Glutamatergic neuron (in vitro differentiated cells): ENCODE measurements at regions not wholly inside any gene's neighbourhood (a gene's known extent, or its start where the extent isn't known, plus 50 kb on each side); places are given as distances from the start of the nearest gene placed in this dataset.

Experiments
- DNase-seq: peaks from one replicate; pipeline ENCODE4 v3.0.0; 2022
- H3K27ac Mint-ChIP-seq: one replicate; pipeline ENCODE4 v1.8.0; 2020; ENCODE audit warnings: mild to moderate bottlenecking, mixed read lengths, inconsistent platforms; ENCODE audit not compliant: unreplicated experiment
- H3K27me3 Mint-ChIP-seq: one replicate; pipeline ENCODE4 v1.8.0; 2020; ENCODE audit warnings: mild to moderate bottlenecking, moderate library complexity, mixed read lengths, inconsistent platforms; ENCODE audit not compliant: unreplicated experiment
- H3K36me3 Mint-ChIP-seq: one replicate; pipeline ENCODE4 v1.8.0; 2020; ENCODE audit warnings: mild to moderate bottlenecking, mixed read lengths, inconsistent platforms; ENCODE audit not compliant: unreplicated experiment
- H3K4me1 Mint-ChIP-seq: one replicate; pipeline ENCODE4 v1.8.0; 2020; ENCODE audit warnings: mild to moderate bottlenecking, low read depth, mixed read lengths, inconsistent platforms; ENCODE audit not compliant: unreplicated experiment
- H3K4me3 Mint-ChIP-seq: one replicate; pipeline ENCODE4 v1.8.0; 2020; ENCODE audit warnings: mild to moderate bottlenecking, mixed read lengths, inconsistent platforms; ENCODE audit not compliant: unreplicated experiment
- H3K9me3 Mint-ChIP-seq: one replicate; pipeline ENCODE4 v1.8.0; 2020; ENCODE audit warnings: mild to moderate bottlenecking, moderate library complexity, mixed read lengths, inconsistent platforms; ENCODE audit not compliant: unreplicated experiment
- TF ChIP-seq, protein P1 (sequence below): fragments of 200-600 bp; sonication (generic); IDR thresholded peaks from one replicate; pipeline ENCODE4 v1.5.0; 2021; ENCODE audit not compliant: partially characterized antibody, unreplicated experiment

DNA sequence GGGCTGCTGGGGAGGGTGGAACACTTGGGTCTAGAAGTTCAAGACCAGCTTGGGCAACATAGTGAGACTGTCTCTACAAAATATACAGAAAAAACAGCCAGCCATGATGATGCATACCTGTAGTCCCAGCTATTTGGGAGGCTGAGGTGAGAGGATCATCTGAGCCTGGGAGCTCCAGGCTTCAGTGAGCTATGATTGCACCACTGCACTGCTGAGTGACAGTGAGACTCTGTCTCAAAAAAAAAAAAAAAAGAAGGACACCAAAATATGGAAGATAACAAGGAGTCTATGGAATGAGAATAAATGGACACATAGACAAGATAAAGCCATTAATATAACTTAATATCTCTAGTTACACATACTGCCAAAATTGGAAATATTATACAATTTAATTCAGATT is 62.7 kb upstream of the IL15 start:
- H3K36me3 Mint-ChIP-seq = no peaks in the 10 kb centered on the region
- DNase-seq = no peak
- TF ChIP-seq, protein P1, sequence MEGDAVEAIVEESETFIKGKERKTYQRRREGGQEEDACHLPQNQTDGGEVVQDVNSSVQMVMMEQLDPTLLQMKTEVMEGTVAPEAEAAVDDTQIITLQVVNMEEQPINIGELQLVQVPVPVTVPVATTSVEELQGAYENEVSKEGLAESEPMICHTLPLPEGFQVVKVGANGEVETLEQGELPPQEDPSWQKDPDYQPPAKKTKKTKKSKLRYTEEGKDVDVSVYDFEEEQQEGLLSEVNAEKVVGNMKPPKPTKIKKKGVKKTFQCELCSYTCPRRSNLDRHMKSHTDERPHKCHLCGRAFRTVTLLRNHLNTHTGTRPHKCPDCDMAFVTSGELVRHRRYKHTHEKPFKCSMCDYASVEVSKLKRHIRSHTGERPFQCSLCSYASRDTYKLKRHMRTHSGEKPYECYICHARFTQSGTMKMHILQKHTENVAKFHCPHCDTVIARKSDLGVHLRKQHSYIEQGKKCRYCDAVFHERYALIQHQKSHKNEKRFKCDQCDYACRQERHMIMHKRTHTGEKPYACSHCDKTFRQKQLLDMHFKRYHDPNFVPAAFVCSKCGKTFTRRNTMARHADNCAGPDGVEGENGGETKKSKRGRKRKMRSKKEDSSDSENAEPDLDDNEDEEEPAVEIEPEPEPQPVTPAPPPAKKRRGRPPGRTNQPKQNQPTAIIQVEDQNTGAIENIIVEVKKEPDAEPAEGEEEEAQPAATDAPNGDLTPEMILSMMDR = no peak
- H3K27ac Mint-ChIP-seq = no peak overlapping the region
- no peak overlapping the region for H3K4me3 Mint-ChIP-seq
- H3K27me3 Mint-ChIP-seq = no peaks in the 10 kb centered on the region
- no peaks in the 10 kb centered on the region for H3K9me3 Mint-ChIP-seq
- no peaks in the 10 kb centered on the region for H3K4me1 Mint-ChIP-seq

DNA sequence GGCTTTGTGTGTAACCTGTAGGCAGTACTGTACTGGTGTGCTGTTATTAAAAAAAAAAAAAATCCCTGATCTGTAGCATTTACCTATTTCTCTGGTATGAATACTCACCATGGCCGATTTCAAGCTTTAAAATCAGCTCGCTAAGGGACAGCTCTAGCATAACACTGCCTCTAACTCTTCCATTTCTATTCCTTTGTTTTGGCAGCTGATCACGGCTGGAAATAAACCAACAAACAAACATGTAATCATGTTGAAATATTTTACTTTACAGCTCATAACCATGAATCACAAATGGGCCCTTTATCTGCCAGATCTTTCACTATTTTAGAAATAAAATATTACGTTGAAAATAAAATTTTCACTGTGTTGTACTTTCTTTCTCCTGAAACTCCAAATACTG is 60.5 kb upstream of the IL15 start:
- Mint-ChIP-seq H3K27me3 (no peaks in the 10 kb centered on the region), H3K36me3 (no peaks in the 10 kb centered on the region), H3K27ac (no peak overlapping the region), H3K4me3 (no peak overlapping the region), H3K9me3 (peaks cover 1% of the 10 kb centered on the region), H3K4me1 (no peaks in the 10 kb centered on the region)
- no peak for DNase-seq
- TF ChIP-seq, protein P1 = no peak

DNA sequence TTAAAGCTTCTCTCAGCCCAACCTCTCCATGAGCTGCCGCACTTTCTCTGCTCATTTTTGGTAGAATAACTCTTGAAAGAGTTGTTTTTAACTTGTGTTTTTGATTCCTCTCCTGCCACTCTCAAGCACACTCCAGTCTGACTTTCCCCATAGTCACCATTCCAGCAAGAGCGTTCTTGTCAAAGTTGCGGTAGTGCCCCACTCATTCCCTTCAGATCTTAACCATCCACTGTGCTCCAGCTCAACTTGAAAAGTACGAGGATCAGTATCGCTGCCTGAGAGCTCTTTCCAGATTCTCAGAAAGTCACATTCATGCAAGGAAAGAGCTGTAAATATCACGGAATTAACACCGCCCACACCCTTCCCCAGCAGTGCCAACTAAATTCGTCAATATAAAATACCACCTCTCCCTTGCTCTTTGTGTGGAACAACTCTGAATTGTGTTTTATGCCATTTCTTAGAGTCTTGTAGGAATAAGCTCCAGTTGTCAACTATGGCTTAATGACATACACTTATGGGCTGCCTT is 59.7 kb upstream of the IL15 start:
- no peak for DNase-seq
- TF ChIP-seq, protein P1 = no peak
- Mint-ChIP-seq H3K4me3 (no peak overlapping the region), H3K36me3 (no peaks in the 10 kb centered on the region), H3K27me3 (no peaks in the 10 kb centered on the region), H3K27ac (no peak overlapping the region), H3K9me3 (peaks cover 1% of the 10 kb centered on the region), H3K4me1 (no peaks in the 10 kb centered on the region)

DNA sequence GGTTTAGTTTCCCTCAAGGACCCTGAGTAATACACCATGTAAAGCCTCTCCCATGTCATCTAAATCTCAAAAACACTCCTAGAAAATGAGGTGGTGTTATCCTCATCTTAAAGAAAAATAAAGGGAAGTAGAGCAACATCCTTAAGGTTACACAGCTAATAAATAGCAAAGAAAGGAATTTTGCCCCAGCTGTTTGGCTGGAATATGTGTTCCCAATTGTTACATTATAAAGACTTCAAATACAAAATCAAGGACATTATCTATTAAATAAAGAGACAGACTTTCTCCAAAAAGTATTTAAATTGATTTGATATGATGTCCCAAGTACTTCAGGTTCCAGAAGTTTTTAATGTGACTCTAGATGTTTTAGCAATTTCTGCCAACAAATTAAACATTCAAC is 57.9 kb upstream of the IL15 start:
- TF ChIP-seq, protein P1 = no peak
- Mint-ChIP-seq H3K9me3 (peaks cover 1% of the 10 kb centered on the region), H3K27me3 (no peaks in the 10 kb centered on the region), H3K27ac (no peak overlapping the region), H3K4me3 (no peak overlapping the region), H3K36me3 (no peaks in the 10 kb centered on the region), H3K4me1 (no peaks in the 10 kb centered on the region)
- DNase-seq = no peak

DNA sequence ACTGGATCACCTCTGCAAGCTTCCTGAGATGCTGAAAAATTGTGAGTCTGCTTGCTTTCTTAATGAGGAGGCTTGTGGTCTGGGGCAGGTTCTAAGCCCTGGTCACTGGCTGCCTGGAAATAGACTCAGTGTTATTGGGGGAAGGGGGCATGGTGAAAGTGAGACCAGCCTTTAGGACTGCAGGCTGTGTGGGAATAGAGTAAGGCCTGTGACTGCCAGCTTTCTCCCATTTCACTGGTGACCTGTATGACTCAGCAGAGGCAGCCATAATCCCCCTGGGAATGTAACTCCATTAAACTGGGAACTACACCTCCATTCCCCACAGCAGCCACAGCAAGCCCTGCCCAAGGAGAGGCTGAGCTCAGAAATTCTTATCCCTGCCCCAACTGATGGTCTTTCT is 55.9 kb upstream of the IL15 start:
- H3K27ac Mint-ChIP-seq = no peak overlapping the region
- H3K9me3 Mint-ChIP-seq = peaks cover 1% of the 10 kb centered on the region

More for the DNA sequence above, 55.9 kb upstream of the IL15 start:
- H3K4me1 Mint-ChIP-seq = no peaks in the 10 kb centered on the region
- no peak overlapping the region for H3K4me3 Mint-ChIP-seq
- no peak for DNase-seq
- TF ChIP-seq, protein P1 = no peak
- no peaks in the 10 kb centered on the region for H3K27me3 Mint-ChIP-seq
- no peaks in the 10 kb centered on the region for H3K36me3 Mint-ChIP-seq
